Ascending aorta (tissue), 2 donors: ENCODE measurements at regions not wholly inside any gene's neighbourhood (a gene's known extent, or its start where the extent isn't known, plus 50 kb on each side); places are given as distances from the start of the nearest gene placed in this dataset.

Experiments
- DNase-seq, 2 donors: peaks; one replicate each; pipeline ENCODE4 v3.0.0-alpha.2; 2019; ENCODE audit warnings: low spot score in 2 of 2
- H3K27ac ChIP-seq, 2 donors: fragments of 200-600 bp; sonication (generic); one replicate each; pipeline ENCODE4 v1.5.1; 2016 to 2017; ENCODE audit warnings: mild to moderate bottlenecking in 1 of 2
- H3K27me3 ChIP-seq: fragments of 200-600 bp; sonication (generic); one replicate; pipeline ENCODE4 v1.5.1; 2017
- H3K36me3 ChIP-seq, 2 donors: fragments of 200-600 bp; sonication (generic); one replicate each; pipeline ENCODE4 v1.5.1; 2016
- H3K4me1 ChIP-seq, 2 donors: fragments of 200-600 bp; sonication (generic); one replicate each; pipeline ENCODE4 v1.5.1; 2016 to 2017; ENCODE audit warnings: mild to moderate bottlenecking in 1 of 2
- H3K4me3 ChIP-seq, 2 donors: fragments of 200-600 bp; sonication (generic); one replicate each; pipeline ENCODE4 v1.5.1; 2016 to 2017; ENCODE audit warnings: mild to moderate bottlenecking in 1 of 2
- H3K9me3 ChIP-seq, 2 donors: fragments of 200-600 bp; sonication (generic); one replicate each; pipeline ENCODE4 v1.5.1; 2016
- CTCF ChIP-seq, 3 experiments: fragments of 200-600 bp in 2 of 3; fragments of 450-650 bp in 1 of 3; sonication (generic) in 2 of 3; IDR thresholded peaks; one replicate each; pipeline ENCODE4 v1.5.1; 2016 to 2019; ENCODE audit warnings: antibody characterized with exemption in 3 of 3, mild to moderate bottlenecking in 1 of 3, moderate library complexity in 1 of 3
- intact Hi-C: fragments of 100-400 bp; cut with DNase I; formaldehyde crosslinking; loops from one replicate; pipeline ENCODE4 v1.15.1; 2023

- Histone ChIP-seq H3K27ac (no peak overlapping the region), H3K9me3 (no peaks in the 10 kb centered on the region), H3K27me3 (no peaks in the 10 kb centered on the region), H3K4me1 (no peaks in the 10 kb centered on the region), H3K36me3 (no peaks in the 10 kb centered on the region), H3K4me3 (no peak overlapping the region)
- TF ChIP-seq CTCF (IDR thresholded peaks at IDR 0.05) = no peak
- intact Hi-C loops = no loop called here
- no peak for DNase-seq
Observed at GRCh38 chr10:18960466-18961079, 88.0 kb upstream of the MALRD1 start.

GRCh38 chr10:18968159-18968558 is 80.4 kb upstream of the MALRD1 start:
- intact Hi-C loops = no loop called here
- Histone ChIP-seq H3K27ac (no peak overlapping the region), H3K27me3 (no peaks in the 10 kb centered on the region), H3K4me1 (no peaks in the 10 kb centered on the region), H3K4me3 (no peak overlapping the region), H3K36me3 (no peaks in the 10 kb centered on the region), H3K9me3 (no peaks in the 10 kb centered on the region)
- DNase-seq = no peak
- no peak for TF ChIP-seq CTCF (IDR thresholded peaks at IDR 0.05)

GRCh38 chr10:18976696-18977251 is 71.8 kb upstream of the MALRD1 start:
- intact Hi-C loops = no loop called here
- no peak for DNase-seq
- Histone ChIP-seq H3K36me3 (no peaks in the 10 kb centered on the region), H3K4me3 (no peak overlapping the region), H3K27ac (no peak overlapping the region), H3K27me3 (no peaks in the 10 kb centered on the region), H3K4me1 (no peaks in the 10 kb centered on the region), H3K9me3 (no peaks in the 10 kb centered on the region)
- no peak for TF ChIP-seq CTCF (IDR thresholded peaks at IDR 0.05)

GRCh38 chr10:18980089-18980629 is 68.4 kb upstream of the MALRD1 start:
- no peak for DNase-seq
- intact Hi-C loops = no loop called here

GRCh38 chr10:18984531-18984930 is 64.1 kb upstream of the MALRD1 start:
- Histone ChIP-seq H3K36me3 (no peaks in the 10 kb centered on the region), H3K27ac (no peak overlapping the region), H3K9me3 (peaks cover 0 to 4% of the 10 kb centered on the region in 2 donors), H3K4me1 (no peaks in the 10 kb centered on the region), H3K27me3 (no peaks in the 10 kb centered on the region), H3K4me3 (no peak overlapping the region)
- no peak for DNase-seq
- intact Hi-C loops = no loop called here
- no peak for TF ChIP-seq CTCF (IDR thresholded peaks at IDR 0.05)

More at GRCh38 chr10:18980089-18980629, 68.4 kb upstream of the MALRD1 start:
- Histone ChIP-seq H3K4me1 (no peaks in the 10 kb centered on the region), H3K27ac (no peak overlapping the region), H3K27me3 (no peaks in the 10 kb centered on the region), H3K4me3 (no peak overlapping the region), H3K9me3 (no peaks in the 10 kb centered on the region), H3K36me3 (no peaks in the 10 kb centered on the region)
- no peak for TF ChIP-seq CTCF (IDR thresholded peaks at IDR 0.05)
